Transverse colon (tissue), 4 donors: ENCODE measurements at regions not wholly inside any gene's neighbourhood (a gene's known extent, or its start where the extent isn't known, plus 50 kb on each side); places are given as distances from the start of the nearest gene placed in this dataset.

Experiments
- DNase-seq: peaks from one replicate; pipeline ENCODE4 v3.0.0-alpha.2; 2019
- H3K27ac ChIP-seq, 4 donors: fragments of 200-600 bp; sonication (generic); 2 replicates each; pipeline ENCODE4 v1.5.1; 2016 to 2018; ENCODE audit warnings: inconsistent platforms in 4 of 4
- H3K27me3 ChIP-seq: fragments of 200-600 bp; sonication (generic); 2 replicates; pipeline ENCODE4 v1.5.1; 2017; ENCODE audit warnings: inconsistent platforms
- H3K36me3 ChIP-seq, 4 donors: fragments of 200-600 bp; sonication (generic); 2 replicates each; pipeline ENCODE4 v1.5.1; 2017 to 2019; ENCODE audit warnings: inconsistent platforms in 4 of 4
- H3K4me1 ChIP-seq, 4 donors: fragments of 200-600 bp; sonication (generic); 2 replicates each; pipeline ENCODE4 v1.5.1; 2017 to 2020; ENCODE audit warnings: inconsistent platforms in 4 of 4
- H3K4me3 ChIP-seq, 4 donors: fragments of 200-600 bp; sonication (generic); 1 replicate in 1 of 4; 2 replicates in 3 of 4; pipeline versions ENCODE4 v1.5.1 to v1.6.1; 2017 to 2019; ENCODE audit warnings: inconsistent platforms in 4 of 4
- H3K9me3 ChIP-seq, 2 donors: fragments of 200-600 bp; sonication (generic); 2 replicates each; pipeline ENCODE4 v1.5.1; 2017 to 2019; ENCODE audit warnings: inconsistent platforms in 2 of 2
- EP300 ChIP-seq: sonication (generic); formaldehyde crosslinking; IDR thresholded peaks from one replicate; pipeline ENCODE4 v1.6.1; 2017; ENCODE audit warnings: antibody characterized with exemption, low read depth
- POLR2A ChIP-seq: fragments of 450-650 bp; IDR thresholded peaks from one replicate; pipeline ENCODE4 v1.6.1; 2016; ENCODE audit warnings: antibody characterized with exemption, mild to moderate bottlenecking, moderate library complexity
- POLR2AphosphoS5 ChIP-seq, 3 donors: sonication (generic); formaldehyde crosslinking; IDR thresholded peaks; one replicate each; pipeline ENCODE4 v1.6.1; 2016; ENCODE audit warnings: antibody characterized with exemption in 3 of 3
- WGBS, 2 donors: methylation state at CpG; one replicate each; pipeline ENCODE4 v1.1.5; 2018; ENCODE audit warnings: low coverage in 1 of 2; 5-methylcytosine and 5-hydroxymethylcytosine counted together
- in situ Hi-C, 4 donors: fragments of 200-750 bp; cut with MboI; loops; one replicate each; pipeline versions ENCODE4 v1.15.0 to v1.15.1; 2017; ENCODE audit warnings: low sequenced_read_pairs in 3 of 4, low pct_ligation_motif_present in 1 of 4, low pct_unique_long_range_greater_than_20kb in 1 of 4
- intact Hi-C: fragments of 100-400 bp; cut with DNase I; formaldehyde crosslinking; loops from one replicate; pipeline ENCODE4 v1.15.1; 2023; ENCODE audit warnings: low total_unique reads
- TF ChIP-seq, protein P1 (sequence below), 5 experiments: fragments of 200-600 bp in 3 of 5; fragments of 450-650 bp in 2 of 5; sonication (generic) in 3 of 5; IDR thresholded peaks; 1 replicate in 2 of 5; 2 replicates in 3 of 5; pipeline ENCODE4 v1.5.1; 2016 to 2017; ENCODE audit warnings: antibody characterized with exemption in 5 of 5, inconsistent platforms in 3 of 5, mild to moderate bottlenecking in 2 of 5, moderate library complexity in 1 of 5

- H3K27ac ChIP-seq = no peak overlapping the region
- intact Hi-C loops = no loop called here
- in situ Hi-C loops = no loop called here
- no peaks in the 10 kb centered on the region for H3K27me3 ChIP-seq
- no peaks in the 10 kb centered on the region for H3K36me3 ChIP-seq
- no peaks in the 10 kb centered on the region for H3K4me1 ChIP-seq
- no peaks in the 10 kb centered on the region for H3K9me3 ChIP-seq
- no peak for DNase-seq
- no peak overlapping the region for H3K4me3 ChIP-seq
- TF ChIP-seq, protein P1, sequence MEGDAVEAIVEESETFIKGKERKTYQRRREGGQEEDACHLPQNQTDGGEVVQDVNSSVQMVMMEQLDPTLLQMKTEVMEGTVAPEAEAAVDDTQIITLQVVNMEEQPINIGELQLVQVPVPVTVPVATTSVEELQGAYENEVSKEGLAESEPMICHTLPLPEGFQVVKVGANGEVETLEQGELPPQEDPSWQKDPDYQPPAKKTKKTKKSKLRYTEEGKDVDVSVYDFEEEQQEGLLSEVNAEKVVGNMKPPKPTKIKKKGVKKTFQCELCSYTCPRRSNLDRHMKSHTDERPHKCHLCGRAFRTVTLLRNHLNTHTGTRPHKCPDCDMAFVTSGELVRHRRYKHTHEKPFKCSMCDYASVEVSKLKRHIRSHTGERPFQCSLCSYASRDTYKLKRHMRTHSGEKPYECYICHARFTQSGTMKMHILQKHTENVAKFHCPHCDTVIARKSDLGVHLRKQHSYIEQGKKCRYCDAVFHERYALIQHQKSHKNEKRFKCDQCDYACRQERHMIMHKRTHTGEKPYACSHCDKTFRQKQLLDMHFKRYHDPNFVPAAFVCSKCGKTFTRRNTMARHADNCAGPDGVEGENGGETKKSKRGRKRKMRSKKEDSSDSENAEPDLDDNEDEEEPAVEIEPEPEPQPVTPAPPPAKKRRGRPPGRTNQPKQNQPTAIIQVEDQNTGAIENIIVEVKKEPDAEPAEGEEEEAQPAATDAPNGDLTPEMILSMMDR (IDR thresholded peaks at IDR 0.05) = no peak
- TF ChIP-seq POLR2AphosphoS5 (IDR thresholded peaks at IDR 0.05) = no peak
- no peak for TF ChIP-seq EP300
- TF ChIP-seq POLR2A = no peak
These were observed 197.5 kb downstream of the OTOR start for GRCh38 chr20:16945619-16946018.

- Histone ChIP-seq H3K9me3 (no peaks in the 10 kb centered on the region), H3K27ac (no peak overlapping the region), H3K4me1 (no peaks in the 10 kb centered on the region), H3K27me3 (no peaks in the 10 kb centered on the region), H3K36me3 (no peaks in the 10 kb centered on the region), H3K4me3 (no peak overlapping the region)
- 82 to 86% methylated on average over 2 of the region's 2 CpGs for WGBS, 2 donors
- in situ Hi-C loops = no loop called here
- TF ChIP-seq, protein P1 (IDR thresholded peaks at IDR 0.05) = no peak
- no peak for TF ChIP-seq EP300
- TF ChIP-seq POLR2A = no peak
- no peak for TF ChIP-seq POLR2AphosphoS5 (IDR thresholded peaks at IDR 0.05)
- intact Hi-C loops = no loop called here
- DNase-seq = no peak
These were observed 197.9 kb downstream of the OTOR start for GRCh38 chr20:16946097-16946496.

DNA sequence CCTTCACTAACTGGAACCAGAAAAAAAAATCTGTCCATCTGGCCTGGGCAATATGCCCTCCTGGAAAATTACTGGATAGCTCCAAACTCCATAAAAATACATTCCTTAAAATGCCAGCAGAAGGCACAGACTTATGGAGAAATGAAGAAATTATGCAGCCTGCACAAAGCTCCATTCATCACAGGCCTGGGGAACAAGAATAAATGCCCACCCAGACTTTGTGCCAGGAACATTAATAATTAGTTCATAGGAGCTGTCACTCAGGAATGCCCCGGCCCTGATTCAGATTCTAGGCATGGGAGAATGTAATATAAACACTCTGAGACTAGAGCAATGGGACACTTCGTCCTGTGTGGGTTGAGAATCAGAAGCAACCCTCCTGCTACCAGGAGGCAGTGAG is 199.3 kb downstream of the OTOR start:
- no peaks in the 10 kb centered on the region for H3K36me3 ChIP-seq
- H3K4me1 ChIP-seq = no peaks in the 10 kb centered on the region
- no peaks in the 10 kb centered on the region for H3K9me3 ChIP-seq
- intact Hi-C loops = no loop called here
- WGBS, 2 donors = 10 to 35% methylated on average over 2 of the region's 2 CpGs
- no peak overlapping the region for H3K27ac ChIP-seq
- DNase-seq = no peak
- no peak overlapping the region for H3K4me3 ChIP-seq
- in situ Hi-C loops = no loop called here
- TF ChIP-seq POLR2A (no peak), EP300 (no peak), POLR2AphosphoS5 (IDR thresholded peaks at IDR 0.05) (no peak)
- TF ChIP-seq, protein P1 (IDR thresholded peaks at IDR 0.05) = no peak
- no peaks in the 10 kb centered on the region for H3K27me3 ChIP-seq

GRCh38 chr20:16951876-16952275 is 203.7 kb downstream of the OTOR start:
- no peaks in the 10 kb centered on the region for H3K27me3 ChIP-seq
- no peaks in the 10 kb centered on the region for H3K36me3 ChIP-seq
- H3K4me3 ChIP-seq = no peak overlapping the region
- TF ChIP-seq, protein P1 (IDR thresholded peaks at IDR 0.05) = no peak
- TF ChIP-seq POLR2AphosphoS5 (IDR thresholded peaks at IDR 0.05) = no peak
- no peak for TF ChIP-seq EP300
- TF ChIP-seq POLR2A = no peak
- in situ Hi-C loops = no loop called here
- H3K4me1 ChIP-seq = no peaks in the 10 kb centered on the region
- H3K9me3 ChIP-seq = no peaks in the 10 kb centered on the region
- DNase-seq = no peak
- WGBS, 2 donors = 66 to 68% methylated on average over 2 of the region's 2 CpGs
- intact Hi-C loops = no loop called here
- H3K27ac ChIP-seq = no peak overlapping the region
